Right atrium auricular region (tissue), 2 donors: ENCODE measurements at regions not wholly inside any gene's neighbourhood (a gene's known extent, or its start where the extent isn't known, plus 50 kb on each side); places are given as distances from the start of the nearest gene placed in this dataset.
"Not testable (repeated sequence)": the region's sequence is repeated elsewhere in the genome, so short reads cannot be mapped to it uniquely, and the experiment has no call there.

ENCODE experiments used
- DNase-seq: peaks from one replicate; pipeline ENCODE4 v3.0.0-alpha.2; 2019; ENCODE audit warnings: low spot score
- H3K27ac ChIP-seq, 2 donors: fragments of 200-600 bp; sonication (generic); 1 replicate in 1 of 2; 2 replicates in 1 of 2; pipeline ENCODE4 v1.5.1; 2016 to 2019
- H3K27me3 ChIP-seq, 2 donors: fragments of 200-600 bp; sonication (generic); one replicate each; pipeline versions ENCODE4 v1.5.1 to v1.6.0; 2017 to 2019
- H3K36me3 ChIP-seq: fragments of 200-600 bp; sonication (generic); one replicate; pipeline ENCODE4 v1.5.1; 2016
- H3K4me1 ChIP-seq, 2 donors: fragments of 200-600 bp; sonication (generic); one replicate each; pipeline versions ENCODE4 v1.5.1 to v1.6.0; 2017 to 2019
- H3K4me3 ChIP-seq, 2 donors: fragments of 200-600 bp; sonication (generic); 1 replicate in 1 of 2; 2 replicates in 1 of 2; pipeline ENCODE4 v1.5.1; 2017 to 2019; ENCODE audit warnings: mild to moderate bottlenecking in 1 of 2, moderate library complexity in 1 of 2
- H3K9me3 ChIP-seq, 2 donors: fragments of 200-600 bp; sonication (generic); one replicate each; pipeline ENCODE4 v1.5.1; 2019
- TF ChIP-seq, protein P1 (sequence below), 2 donors: fragments of 200-600 bp; sonication (generic); IDR thresholded peaks; one replicate each; pipeline ENCODE4 v1.5.1; 2019; ENCODE audit warnings: antibody characterized with exemption in 2 of 2

DNA sequence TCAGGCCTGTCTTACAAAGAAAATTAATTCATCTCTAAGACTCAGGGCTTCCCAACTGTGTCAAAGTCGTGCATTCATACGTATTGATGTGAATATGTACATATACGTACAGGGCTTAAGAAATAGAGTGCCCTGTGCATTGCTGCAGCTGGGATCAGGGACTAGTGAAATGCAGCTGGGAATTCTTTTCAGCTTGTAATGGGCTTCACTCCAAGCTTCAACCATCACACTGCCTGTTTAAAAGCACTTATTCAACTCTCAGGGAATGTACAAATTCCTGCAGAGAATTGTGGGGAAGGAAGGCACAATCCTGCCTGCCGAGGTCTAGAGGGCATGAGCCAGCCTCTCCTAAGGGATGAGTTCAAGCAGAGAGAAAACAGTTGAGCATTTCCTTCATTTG lies 59.6 kb upstream of the MAN2A1 start:
- TF ChIP-seq, protein P1, sequence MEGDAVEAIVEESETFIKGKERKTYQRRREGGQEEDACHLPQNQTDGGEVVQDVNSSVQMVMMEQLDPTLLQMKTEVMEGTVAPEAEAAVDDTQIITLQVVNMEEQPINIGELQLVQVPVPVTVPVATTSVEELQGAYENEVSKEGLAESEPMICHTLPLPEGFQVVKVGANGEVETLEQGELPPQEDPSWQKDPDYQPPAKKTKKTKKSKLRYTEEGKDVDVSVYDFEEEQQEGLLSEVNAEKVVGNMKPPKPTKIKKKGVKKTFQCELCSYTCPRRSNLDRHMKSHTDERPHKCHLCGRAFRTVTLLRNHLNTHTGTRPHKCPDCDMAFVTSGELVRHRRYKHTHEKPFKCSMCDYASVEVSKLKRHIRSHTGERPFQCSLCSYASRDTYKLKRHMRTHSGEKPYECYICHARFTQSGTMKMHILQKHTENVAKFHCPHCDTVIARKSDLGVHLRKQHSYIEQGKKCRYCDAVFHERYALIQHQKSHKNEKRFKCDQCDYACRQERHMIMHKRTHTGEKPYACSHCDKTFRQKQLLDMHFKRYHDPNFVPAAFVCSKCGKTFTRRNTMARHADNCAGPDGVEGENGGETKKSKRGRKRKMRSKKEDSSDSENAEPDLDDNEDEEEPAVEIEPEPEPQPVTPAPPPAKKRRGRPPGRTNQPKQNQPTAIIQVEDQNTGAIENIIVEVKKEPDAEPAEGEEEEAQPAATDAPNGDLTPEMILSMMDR (IDR thresholded peaks at IDR 0.05) = no peak
- Histone ChIP-seq H3K27ac (no peak overlapping the region), H3K9me3 (no peaks in the 10 kb centered on the region), H3K4me3 (no peak overlapping the region), H3K36me3 (no peaks in the 10 kb centered on the region), H3K4me1 (no peaks in the 10 kb centered on the region), H3K27me3 (no peaks in the 10 kb centered on the region)
- no peak for DNase-seq

DNA sequence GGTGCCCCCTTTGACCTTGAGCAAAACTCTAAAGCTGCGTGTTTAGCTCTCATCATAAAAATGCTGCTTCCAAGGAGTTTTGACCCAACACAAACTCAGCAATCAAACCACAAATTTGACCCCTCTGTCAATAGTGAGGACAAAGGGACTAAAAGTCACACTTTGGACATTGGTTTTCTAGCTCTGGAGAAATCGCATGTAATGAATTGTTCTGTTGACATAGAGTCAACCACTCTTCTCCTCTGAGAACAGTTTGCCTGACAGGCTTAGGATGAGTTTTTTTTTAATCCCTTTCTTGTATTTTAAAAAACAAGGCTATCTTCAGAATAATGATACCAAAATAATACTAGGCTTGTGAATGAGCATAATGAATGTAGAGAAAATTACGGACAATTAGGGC lies 61.1 kb upstream of the MAN2A1 start:
- no peak overlapping the region for H3K27ac ChIP-seq
- H3K4me3 ChIP-seq = no peak overlapping the region
- no peaks in the 10 kb centered on the region for H3K4me1 ChIP-seq
- H3K27me3 ChIP-seq = no peaks in the 10 kb centered on the region
- H3K36me3 ChIP-seq = no peaks in the 10 kb centered on the region
- no peak for DNase-seq
- TF ChIP-seq, protein P1 (IDR thresholded peaks at IDR 0.05) = no peak
- H3K9me3 ChIP-seq = no peaks in the 10 kb centered on the region

DNA sequence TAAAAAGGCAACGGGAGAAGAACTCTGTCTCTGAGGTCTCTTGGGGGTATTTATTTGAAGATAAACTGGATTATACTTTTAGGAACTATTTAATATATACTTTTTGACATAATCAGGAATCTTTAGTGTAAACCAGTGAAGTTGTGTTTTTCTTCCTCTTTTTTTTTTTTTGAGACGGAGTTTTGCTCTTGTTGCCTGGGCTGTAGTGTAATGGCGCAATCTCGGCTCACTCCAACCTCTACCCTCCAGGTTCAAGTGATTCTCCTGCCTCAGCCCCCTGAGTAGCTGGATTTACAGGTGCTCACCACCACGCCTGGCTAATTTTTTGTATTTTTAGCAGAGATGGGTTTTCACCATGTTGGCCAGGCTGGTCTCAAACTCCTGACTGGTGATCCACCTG lies 68.5 kb upstream of the MAN2A1 start:
- not testable (repeated sequence) for H3K4me1 ChIP-seq, H3K36me3 ChIP-seq, DNase-seq, H3K4me3 ChIP-seq, H3K27me3 ChIP-seq, H3K9me3 ChIP-seq, H3K27ac ChIP-seq

DNA sequence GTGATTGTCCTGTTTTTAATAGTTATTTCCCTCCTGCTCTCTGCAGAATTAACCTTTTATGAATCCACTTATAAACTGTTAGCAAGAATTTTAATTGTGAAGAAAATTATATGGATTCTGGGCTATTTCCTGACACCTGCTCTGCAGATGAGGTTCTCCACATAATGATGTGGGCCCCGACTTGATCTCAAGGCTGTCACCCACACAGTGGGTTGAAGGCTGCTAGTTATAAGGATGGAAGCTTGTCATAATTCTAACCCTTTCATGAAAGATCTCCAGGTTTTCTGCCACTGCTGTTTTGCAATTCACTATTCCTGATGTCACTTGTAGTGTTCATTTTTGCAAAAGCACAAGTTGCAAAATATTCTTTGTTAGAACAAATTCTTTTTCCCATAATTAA lies 69.1 kb upstream of the MAN2A1 start:
- no peaks in the 10 kb centered on the region for H3K9me3 ChIP-seq
- no peak for DNase-seq
- H3K27me3 ChIP-seq = no peaks in the 10 kb centered on the region
- no peaks in the 10 kb centered on the region for H3K4me1 ChIP-seq
- no peak overlapping the region for H3K4me3 ChIP-seq
- no peaks in the 10 kb centered on the region for H3K36me3 ChIP-seq
- TF ChIP-seq, protein P1 (IDR thresholded peaks at IDR 0.05) = no peak
- H3K27ac ChIP-seq = no peak overlapping the region

DNA sequence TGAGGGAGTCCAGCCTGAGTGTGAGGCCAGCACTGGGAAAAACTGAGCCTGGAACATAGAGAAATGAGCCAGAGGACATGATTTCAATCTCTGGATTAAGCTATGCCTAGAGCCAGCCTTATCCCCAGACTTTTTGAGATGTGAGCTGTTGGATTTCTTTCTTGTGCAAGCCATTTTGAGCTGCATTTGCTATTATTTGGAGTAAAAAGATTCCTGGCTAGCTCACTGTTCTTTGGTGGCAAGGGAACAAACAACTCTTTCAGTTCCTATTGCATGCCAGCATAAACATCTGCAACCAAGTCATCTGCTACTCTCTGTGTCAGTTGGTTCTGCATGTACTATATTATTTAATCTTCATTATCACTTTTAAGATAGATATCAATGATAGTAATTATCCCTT lies 70.1 kb upstream of the MAN2A1 start:
- Histone ChIP-seq H3K4me1 (no peaks in the 10 kb centered on the region), H3K4me3 (no peak overlapping the region), H3K36me3 (no peaks in the 10 kb centered on the region), H3K27me3 (no peaks in the 10 kb centered on the region), H3K9me3 (no peaks in the 10 kb centered on the region), H3K27ac (no peak overlapping the region)
- no peak for DNase-seq
- TF ChIP-seq, protein P1 (IDR thresholded peaks at IDR 0.05) = no peak

GRCh38 chr5:109619021-109619460 lies 70.7 kb upstream of the MAN2A1 start:
- Histone ChIP-seq H3K9me3 (no peaks in the 10 kb centered on the region), H3K27ac (no peak overlapping the region), H3K4me3 (no peak overlapping the region), H3K4me1 (no peaks in the 10 kb centered on the region), H3K36me3 (no peaks in the 10 kb centered on the region), H3K27me3 (no peaks in the 10 kb centered on the region)
- DNase-seq = no peak
- TF ChIP-seq, protein P1 (IDR thresholded peaks at IDR 0.05) = no peak
